HL-60 (cell line): ENCODE measurements at regions not wholly inside any gene's neighbourhood (a gene's known extent, or its start where the extent isn't known, plus 50 kb on each side); places are given as distances from the start of the nearest gene placed in this dataset.

Experiments used
- CTCF ChIP-seq: IDR thresholded peaks from one replicate; pipeline ENCODE4 v1.5.1; 2011; ENCODE audit warnings: low read length, control low read depth, inconsistent platforms; ENCODE audit not compliant: insufficient read depth
- GABPA ChIP-seq: IDR thresholded peaks from 2 replicates; pipeline ENCODE4 v1.6.1; 2012; ENCODE audit warnings: low read depth
- POLR2AphosphoS5 ChIP-seq: IDR thresholded peaks from 2 replicates; pipeline ENCODE4 v1.6.1; 2012; ENCODE audit warnings: low read depth
- REST ChIP-seq: IDR thresholded peaks from 2 replicates; pipeline ENCODE4 v1.6.1; 2012; ENCODE audit warnings: low read depth; ENCODE audit not compliant: insufficient replicate concordance
- SPI1 ChIP-seq: IDR thresholded peaks from 2 replicates; pipeline ENCODE4 v1.6.1; 2012; ENCODE audit warnings: low read depth, mild to moderate bottlenecking, borderline replicate concordance

- TF ChIP-seq CTCF = no peak
- no peak for TF ChIP-seq POLR2AphosphoS5
- TF ChIP-seq GABPA = no peak
- no peak for TF ChIP-seq SPI1
- no peak for TF ChIP-seq REST
These were observed 167.9 kb downstream of the MTHFS start for GRCh38 chr15:79728867-79729266.
